Heart right ventricle (tissue), 16 donors: ENCODE measurements at regions not wholly inside any gene's neighbourhood (a gene's known extent, or its start where the extent isn't known, plus 50 kb on each side); places are given as distances from the start of the nearest gene placed in this dataset.
"Not testable (repeated sequence)": the region's sequence is repeated elsewhere in the genome, so short reads cannot be mapped to it uniquely, and the experiment has no call there.

Source experiments
- ATAC-seq, 8 donors: fragments of 200-7000 bp; cut with Tn5 transposase; one replicate each; pipeline ENCODE4 v1.9.1; 2020; ENCODE audit warnings: mild to moderate bottlenecking in 8 of 8, moderate library complexity in 8 of 8, moderate number of reproducible peaks in 1 of 8
- DNase-seq, 2 donors: peaks; one replicate each; pipeline ENCODE4 v3.0.0-alpha.2; 2020
- H3K27ac ChIP-seq, 10 donors: fragments of 200-600 bp; sonication (generic) in 2 of 10; one replicate each; pipeline versions ENCODE4 v1.5.0 to v1.8.0; 2020 to 2022; ENCODE audit warnings: mild to moderate bottlenecking in 3 of 10
- H3K27me3 ChIP-seq, 7 donors: fragments of 200-600 bp; one replicate each; pipeline ENCODE4 v1.8.0; 2021 to 2022; ENCODE audit warnings: mild to moderate bottlenecking in 2 of 7
- H3K36me3 ChIP-seq, 9 donors: fragments of 200-600 bp; sonication (generic) in 1 of 9; one replicate each; pipeline versions ENCODE4 v1.5.0 to v1.8.0; 2020 to 2022; ENCODE audit warnings: mild to moderate bottlenecking in 2 of 9
- H3K4me1 ChIP-seq, 9 donors: fragments of 200-600 bp; sonication (generic) in 1 of 9; one replicate each; pipeline versions ENCODE4 v1.5.0 to v1.8.0; 2020 to 2022; ENCODE audit warnings: mild to moderate bottlenecking in 4 of 9
- H3K4me3 ChIP-seq, 10 donors: fragments of 200-600 bp; sonication (generic) in 2 of 10; one replicate each; pipeline versions ENCODE4 v1.5.0 to v1.8.0; 2020 to 2022; ENCODE audit warnings: mild to moderate bottlenecking in 7 of 10, moderate library complexity in 2 of 10
- H3K9me3 ChIP-seq, 11 donors: fragments of 200-600 bp in 10 of 11; sonication (generic) in 2 of 11; one replicate each; pipeline versions ENCODE4 v1.5.0 to v1.8.0; 2013 to 2022; ENCODE audit warnings: mild to moderate bottlenecking in 2 of 11, control low read depth in 1 of 11, moderate library complexity in 1 of 11
- WGBS, 2 donors: extraction: QIAGEN DNeasy Blood & Tissue Kit; methylation state at CpG; one replicate each; pipeline ENCODE4 v1.1.7; 2013; ENCODE audit warnings: inconsistent platforms in 1 of 2; 5-methylcytosine and 5-hydroxymethylcytosine counted together
- intact Hi-C, 10 donors: fragments of 100-400 bp; cut with DNase I; formaldehyde crosslinking; loops; one replicate each; pipeline versions ENCODE4 v1.11.1 to v1.14.2; 2022
- TF ChIP-seq, protein P1 (sequence below), 9 donors: fragments of 200-600 bp; sonication (generic) in 2 of 9; IDR thresholded peaks; one replicate each; pipeline versions ENCODE4 v1.5.0 to v1.8.0; 2021 to 2022; ENCODE audit warnings: antibody characterized with exemption in 9 of 9, mild to moderate bottlenecking in 5 of 9, moderate library complexity in 1 of 9
- donor health status: Arrhythmogenic right ventricular cardiomyopathy.
- donor health status: ischemic (EF 13 %, LVEDD 7.1; RV severe dilation, severe dysfunction).
- donor health status: healthy with polysubstance abuse.
- donor health status: DM: no; HTN: yes; CAD: no.
- donor health status: DM: no; HTN: no; CAD: no.
- donor health status: ischemic (EF 25% LVEDD 6.9; RV normal size, moderate dysfunction).
- donor health status: ischemic (EF 25% LVEDD 5.7; RV mildly dilated, moderate dysfunction).
- donor health status: healthy.
- donor health status: DM: yes; HTN: yes; CAD: no.
- donor health status: Ischemic cardiomyopathy.
- donor health status: ischemic (EF 35%, LVEDD 5.7; RV mildly dilated, moderate dysfunction).
- donor health status: nonischemic (EF 11% LVEDD 7.7; RV severe dilation, severe dysfunction).
- donor health status: DM: yes; HTN: yes; CAD: no.
- donor health status: PGD.
- donor health status: ischemic (EF 29% LVEDD 5.4; RV normal size, mild dysfunction).
- donor health status: nonischemic (EF 23%, LVEDD 6.1; RV moderate dilation, normal function).

DNA sequence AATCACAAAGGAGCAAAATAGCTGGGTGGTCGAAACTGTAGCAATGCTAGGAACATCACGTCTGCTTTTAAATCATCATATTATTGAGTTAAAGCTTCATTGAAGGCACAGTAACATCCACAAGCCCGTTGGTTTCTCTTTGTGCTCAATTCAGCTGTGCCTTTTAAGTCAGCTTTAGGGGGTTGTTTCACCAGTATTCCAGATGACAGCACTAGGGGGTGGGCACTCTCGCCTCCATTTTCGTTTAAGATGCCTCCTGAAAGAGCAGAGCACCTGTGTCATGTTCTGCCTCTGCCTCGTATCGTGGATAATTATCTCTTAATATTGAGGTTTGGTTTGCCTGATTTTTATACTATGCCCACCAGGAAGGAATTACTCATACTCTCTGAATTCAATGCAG is 139.8 kb upstream of the PTBP2 start:
- intact Hi-C loops, result no loop called here
- WGBS, 2 donors, result 70 to 75% methylated on average over 7 of the region's 7 CpGs
- Histone ChIP-seq H3K27me3 (peaks cover 0 to 10% (median 0%) of the 10 kb centered on the region in 7 donors), H3K9me3 (no peaks in the 10 kb centered on the region), H3K27ac (no peak overlapping the region), H3K4me1 (no peaks in the 10 kb centered on the region), H3K36me3 (no peaks in the 10 kb centered on the region), H3K4me3 (no peak overlapping the region)
- DNase-seq (no peak), ATAC-seq (no peak)
- TF ChIP-seq, protein P1, sequence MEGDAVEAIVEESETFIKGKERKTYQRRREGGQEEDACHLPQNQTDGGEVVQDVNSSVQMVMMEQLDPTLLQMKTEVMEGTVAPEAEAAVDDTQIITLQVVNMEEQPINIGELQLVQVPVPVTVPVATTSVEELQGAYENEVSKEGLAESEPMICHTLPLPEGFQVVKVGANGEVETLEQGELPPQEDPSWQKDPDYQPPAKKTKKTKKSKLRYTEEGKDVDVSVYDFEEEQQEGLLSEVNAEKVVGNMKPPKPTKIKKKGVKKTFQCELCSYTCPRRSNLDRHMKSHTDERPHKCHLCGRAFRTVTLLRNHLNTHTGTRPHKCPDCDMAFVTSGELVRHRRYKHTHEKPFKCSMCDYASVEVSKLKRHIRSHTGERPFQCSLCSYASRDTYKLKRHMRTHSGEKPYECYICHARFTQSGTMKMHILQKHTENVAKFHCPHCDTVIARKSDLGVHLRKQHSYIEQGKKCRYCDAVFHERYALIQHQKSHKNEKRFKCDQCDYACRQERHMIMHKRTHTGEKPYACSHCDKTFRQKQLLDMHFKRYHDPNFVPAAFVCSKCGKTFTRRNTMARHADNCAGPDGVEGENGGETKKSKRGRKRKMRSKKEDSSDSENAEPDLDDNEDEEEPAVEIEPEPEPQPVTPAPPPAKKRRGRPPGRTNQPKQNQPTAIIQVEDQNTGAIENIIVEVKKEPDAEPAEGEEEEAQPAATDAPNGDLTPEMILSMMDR (IDR thresholded peaks at IDR 0.05), result no peak

DNA sequence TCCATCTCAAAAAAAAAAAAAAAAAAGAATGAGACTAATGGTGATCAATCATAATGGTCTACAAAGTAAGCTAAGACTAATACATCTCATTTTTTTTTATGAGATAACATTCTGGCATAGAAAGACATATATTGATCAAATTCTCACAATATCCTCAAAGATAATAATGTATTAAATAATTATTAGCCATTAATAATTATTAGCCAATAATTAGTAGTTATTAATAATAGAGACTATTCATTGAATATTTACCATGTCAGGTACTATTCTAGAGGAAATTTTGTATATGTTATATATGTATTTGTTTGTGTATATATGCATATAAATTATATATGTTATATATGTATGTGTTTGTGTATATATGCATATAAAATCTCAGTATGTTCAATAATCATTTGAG is 137.7 kb upstream of the PTBP2 start:
- DNase-seq (no peak), ATAC-seq (no peak)
- Histone ChIP-seq H3K36me3 (no peaks in the 10 kb centered on the region), H3K4me3 (no peak overlapping the region), H3K27me3 (peaks cover 0 to 10% (median 0%) of the 10 kb centered on the region in 7 donors), H3K9me3 (no peaks in the 10 kb centered on the region), H3K4me1 (no peaks in the 10 kb centered on the region), H3K27ac (no peak overlapping the region)
- TF ChIP-seq, protein P1 (IDR thresholded peaks at IDR 0.05), result no peak
- intact Hi-C loops, result no loop called here

DNA sequence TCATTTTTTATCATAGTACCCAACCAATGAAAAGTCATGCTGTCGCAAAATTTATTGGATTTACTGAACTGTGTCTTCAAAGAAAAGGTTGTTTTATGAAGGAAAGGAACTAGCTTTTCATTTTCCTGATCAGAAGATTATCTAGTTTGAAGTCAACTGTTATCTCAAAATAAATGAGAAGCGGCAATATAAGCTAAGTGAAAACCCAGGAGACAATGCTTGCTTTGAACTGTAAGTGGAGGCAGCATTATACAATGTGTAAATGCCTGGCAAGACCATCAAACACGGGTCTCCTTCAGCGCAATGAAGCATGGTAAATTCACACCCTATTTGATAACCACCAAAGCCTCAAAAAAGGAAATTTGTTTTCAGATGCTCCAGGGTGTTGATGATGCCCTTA is 134.4 kb upstream of the PTBP2 start:
- TF ChIP-seq, protein P1 (IDR thresholded peaks at IDR 0.05), result no peak
- no peaks in the 10 kb centered on the region for H3K27me3 ChIP-seq
- H3K4me3 ChIP-seq, result no peak overlapping the region
- no peaks in the 10 kb centered on the region for H3K36me3 ChIP-seq
- DNase-seq (no peak), ATAC-seq (no peak)
- H3K4me1 ChIP-seq, result no peaks in the 10 kb centered on the region
- 84 to 91% methylated on average over 4 of the region's 4 CpGs for WGBS, 2 donors
- no peak overlapping the region for H3K27ac ChIP-seq
- intact Hi-C loops, result no loop called here
- no peaks in the 10 kb centered on the region for H3K9me3 ChIP-seq

DNA sequence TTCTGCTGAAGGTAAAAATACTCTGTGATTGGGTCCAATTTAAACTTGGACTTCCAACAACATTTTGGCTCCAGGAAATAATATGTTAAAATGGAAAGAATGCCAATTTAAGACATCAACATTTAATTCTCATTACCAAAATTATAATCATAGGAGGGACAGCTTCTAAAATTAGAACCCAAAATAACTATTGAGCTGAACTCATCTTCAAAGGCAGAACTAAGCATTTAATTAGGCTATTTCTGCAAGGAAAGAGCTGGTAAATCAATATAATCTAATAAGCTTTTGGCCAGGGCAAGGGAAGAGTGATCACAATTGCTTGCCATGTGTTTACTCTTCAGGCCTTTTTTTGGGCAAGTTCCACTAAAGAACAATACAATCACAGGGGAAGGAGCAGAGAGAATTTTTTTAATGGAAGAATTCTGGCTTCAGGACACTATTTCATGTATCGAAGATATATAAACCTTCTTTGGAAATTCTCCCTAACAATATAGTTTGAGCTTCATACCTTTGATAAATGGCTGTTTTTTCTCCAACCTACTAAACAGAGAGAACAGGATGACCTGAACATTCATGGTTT is 133.1 kb upstream of the PTBP2 start:
- intact Hi-C loops, result no loop called here
- H3K36me3 ChIP-seq, result no peaks in the 10 kb centered on the region
- DNase-seq, result no peak
- no peak overlapping the region for H3K4me3 ChIP-seq
- 62 to 81% methylated on average over 1 of the region's 1 CpG for WGBS, 2 donors
- H3K27me3 ChIP-seq, result no peaks in the 10 kb centered on the region
- H3K27ac ChIP-seq, result no peak overlapping the region
- no peaks in the 10 kb centered on the region for H3K4me1 ChIP-seq
- no peak for ATAC-seq
- H3K9me3 ChIP-seq, result no peaks in the 10 kb centered on the region
- TF ChIP-seq, protein P1 (IDR thresholded peaks at IDR 0.05), result no peak

DNA sequence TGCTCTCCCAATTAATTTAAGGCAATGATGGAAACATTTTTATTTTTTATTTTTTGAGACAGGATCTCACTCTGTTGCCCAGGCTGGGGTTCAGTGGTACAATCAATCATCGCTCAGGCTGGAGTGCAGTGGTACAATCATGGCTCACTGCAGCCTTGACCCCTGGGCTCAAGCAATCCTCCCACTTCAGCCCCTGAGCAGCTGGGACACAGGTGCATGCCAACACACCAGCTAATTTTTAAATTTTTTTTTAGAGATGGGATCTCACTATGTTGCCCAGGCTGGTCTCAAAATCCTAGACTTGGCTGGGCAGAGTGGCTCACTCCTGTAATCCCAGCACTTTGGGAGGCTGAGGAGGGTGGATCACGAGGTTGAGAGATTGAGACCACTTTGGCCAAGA is 126.1 kb upstream of the PTBP2 start:
- WGBS, 2 donors, result 84 to 92% methylated on average over 2 of the region's 2 CpGs
- H3K27ac ChIP-seq, DNase-seq, intact Hi-C loops, H3K27me3 ChIP-seq, H3K4me3 ChIP-seq, ATAC-seq, H3K4me1 ChIP-seq, H3K36me3 ChIP-seq, H3K9me3 ChIP-seq: not testable (repeated sequence)
